Putamen (tissue), 1 donor: ENCODE measurements at regions not wholly inside any gene's neighbourhood (a gene's known extent, or its start where the extent isn't known, plus 50 kb on each side); places are given as distances from the start of the nearest gene placed in this dataset.
A peak's percentile ranks its signal among the peaks of the same experiment; 100 is the strongest.
"Not testable (repeated sequence)": the region's sequence is repeated elsewhere in the genome, so short reads cannot be mapped to it uniquely, and the experiment has no call there.

Experiments used
- DNase-seq: peaks from one replicate; pipeline ENCODE4 v3.0.0-alpha.2; 2016; ENCODE audit warnings: low spot score

GRCh38 chr14:86072116-86072894, 542.4 kb downstream of the FLRT2 start:
- no peak for DNase-seq

DNA sequence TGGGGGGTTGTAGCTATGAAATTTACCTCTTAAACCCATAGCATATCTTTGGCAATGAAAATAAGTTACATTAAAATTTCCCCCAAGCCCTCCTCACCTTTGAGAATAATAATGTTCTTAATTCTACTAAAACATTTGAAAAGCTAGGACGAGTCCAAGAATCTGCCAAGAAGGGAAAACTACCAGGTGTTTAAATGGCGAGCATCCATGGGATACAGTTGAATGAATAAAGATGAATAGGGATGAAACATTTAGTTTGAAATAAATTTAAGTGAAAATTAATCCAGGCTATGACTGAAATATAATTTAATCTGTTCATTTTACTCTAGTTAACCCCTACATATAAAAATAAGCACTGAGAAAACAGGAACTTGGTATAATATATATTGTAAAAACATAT, 536.7 kb downstream of the FLRT2 start:
- DNase-seq = no peak

DNA sequence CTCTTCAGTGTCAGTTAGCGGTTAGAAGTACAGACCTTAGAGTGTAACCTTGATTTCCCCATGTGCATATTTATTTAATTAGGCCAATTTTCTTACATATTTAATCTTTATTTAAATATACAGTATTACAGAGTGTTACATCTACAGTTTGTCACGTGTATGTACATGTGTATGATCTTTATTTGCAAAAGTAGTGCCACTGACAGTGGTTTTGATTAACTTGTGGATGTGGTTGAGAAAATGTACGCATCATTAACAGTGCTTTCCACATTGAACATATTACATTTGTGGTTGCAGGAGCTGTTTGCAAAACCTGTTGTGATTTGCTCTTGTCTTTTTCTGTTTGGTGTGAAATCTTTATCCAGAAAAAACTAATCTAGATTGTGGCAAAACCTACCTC, 535.5 kb downstream of the FLRT2 start:
- DNase-seq = no peak

- DNase-seq = not testable (repeated sequence)
Observed at GRCh38 chr14:86064595-86064994, 534.7 kb downstream of the FLRT2 start.

GRCh38 chr14:86057018-86057667, 527.2 kb downstream of the FLRT2 start:
- peak; percentile 18 for DNase-seq

- DNase-seq = no peak
Observed at GRCh38 chr14:86055512-86056075, 525.6 kb downstream of the FLRT2 start.

DNA sequence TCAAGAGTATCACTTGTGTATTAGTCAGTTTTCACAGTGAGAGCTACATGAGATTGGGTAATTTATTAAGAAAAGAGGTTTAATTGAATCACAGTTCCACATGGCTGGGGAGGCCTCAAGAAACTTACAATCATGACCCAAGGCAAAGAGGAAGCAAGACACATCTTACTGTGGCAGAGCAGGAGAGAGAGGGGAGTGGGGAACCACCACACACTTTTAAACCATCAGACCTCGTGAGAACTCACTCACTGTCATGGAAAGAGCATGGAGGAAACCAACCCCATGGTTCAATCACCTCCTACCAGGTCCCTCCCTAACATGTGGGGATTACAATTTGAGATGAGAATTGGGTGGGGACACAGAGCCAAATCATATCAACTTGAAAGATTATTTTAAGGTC, 522.9 kb downstream of the FLRT2 start:
- DNase-seq = no peak

GRCh38 chr14:86050757-86051156, 520.8 kb downstream of the FLRT2 start:
- DNase-seq = no peak

DNA sequence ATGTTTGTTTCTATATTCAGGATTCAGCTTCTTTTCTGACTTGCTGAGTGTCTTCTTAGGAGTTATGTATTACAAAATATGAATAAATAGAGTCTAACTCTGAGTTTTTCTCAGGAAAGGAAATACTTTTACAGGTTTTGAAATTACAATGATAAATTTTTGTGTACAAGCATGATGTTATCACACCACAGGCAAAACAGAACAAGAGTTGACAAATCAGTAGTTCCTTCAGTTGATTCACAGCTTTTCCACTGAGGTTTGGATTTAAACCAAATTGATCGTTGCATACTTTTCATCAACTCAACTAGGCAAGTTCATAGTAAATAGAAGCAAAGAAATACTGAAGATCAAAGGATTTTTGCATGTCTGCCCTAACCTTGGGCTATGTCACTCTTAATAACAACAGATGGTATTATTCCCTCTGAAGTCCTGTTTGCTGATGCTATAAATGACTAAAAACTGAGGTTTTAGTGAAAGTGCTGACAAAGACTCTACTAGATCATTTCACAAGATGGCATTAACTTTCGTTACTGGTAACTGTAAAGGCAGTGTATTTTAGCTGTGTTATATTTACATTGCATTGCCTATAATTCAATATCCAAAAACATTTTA, 520.2 kb downstream of the FLRT2 start:
- DNase-seq = no peak

GRCh38 chr14:86039176-86039575, 509.2 kb downstream of the FLRT2 start:
- DNase-seq = no peak

GRCh38 chr14:86038387-86039042, 508.6 kb downstream of the FLRT2 start:
- peak; percentile 15 for DNase-seq

DNA sequence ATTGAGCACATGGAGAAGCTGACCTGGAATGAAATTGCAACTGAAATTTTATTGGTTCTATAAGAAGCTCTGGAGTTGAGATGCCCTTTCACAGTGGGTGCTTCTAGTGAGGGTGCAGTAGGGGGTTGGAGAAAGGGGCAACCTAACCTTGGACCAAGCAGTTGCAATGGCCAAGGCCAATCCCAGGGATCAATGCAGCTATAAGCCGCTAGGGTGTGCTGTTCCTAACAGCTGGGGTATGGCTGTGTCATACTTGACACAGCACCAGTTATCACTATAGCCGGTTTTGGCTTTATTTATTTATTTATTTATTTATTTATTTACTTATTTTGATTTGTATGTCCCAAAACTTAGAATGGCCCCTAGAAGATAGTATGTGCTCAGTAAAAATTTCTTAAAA, 505.9 kb downstream of the FLRT2 start:
- no peak for DNase-seq

DNA sequence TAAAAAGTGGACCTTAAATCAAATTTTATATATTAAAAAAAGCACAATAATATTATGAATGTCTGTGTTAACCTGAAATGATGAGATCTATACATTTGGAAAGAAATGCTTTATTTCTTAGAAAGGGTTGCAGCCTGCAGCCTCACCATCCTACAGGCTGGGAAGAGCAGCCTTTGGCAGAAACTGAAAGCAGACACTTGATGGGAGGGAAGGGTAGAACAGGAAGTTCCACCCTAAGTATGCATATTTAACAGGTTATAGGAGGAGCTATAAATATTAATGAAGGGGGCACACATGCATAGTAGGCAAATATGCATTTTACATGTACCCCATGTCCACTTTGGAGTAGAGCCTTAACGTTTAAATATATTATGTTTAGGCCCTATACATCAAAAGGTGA, 498.0 kb downstream of the FLRT2 start:
- DNase-seq = no peak

GRCh38 chr14:86027144-86027543, 497.2 kb downstream of the FLRT2 start:
- DNase-seq = no peak

GRCh38 chr14:86022031-86022629, 492.2 kb downstream of the FLRT2 start:
- no peak for DNase-seq

DNA sequence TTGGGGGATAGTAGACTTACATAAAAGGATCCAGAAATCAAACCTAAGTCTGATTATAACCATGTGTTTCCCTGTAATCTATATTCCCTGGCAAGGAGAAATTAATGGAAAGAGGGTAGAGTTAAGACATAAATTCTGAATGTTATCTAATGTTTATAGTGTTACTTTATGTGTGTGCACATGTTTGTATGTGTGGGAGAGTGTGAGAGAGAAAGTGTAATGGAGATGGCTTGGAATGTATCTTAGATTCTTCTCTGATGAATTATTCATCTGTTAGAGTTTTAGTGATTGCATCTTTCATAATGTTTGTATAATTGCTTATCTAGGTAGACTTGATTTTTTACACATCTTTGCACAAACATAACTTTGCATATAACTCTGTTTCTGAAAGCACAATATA, 490.9 kb downstream of the FLRT2 start:
- DNase-seq = no peak

- DNase-seq = no peak
Observed at GRCh38 chr14:86015941-86016340, 486.0 kb downstream of the FLRT2 start.

DNA sequence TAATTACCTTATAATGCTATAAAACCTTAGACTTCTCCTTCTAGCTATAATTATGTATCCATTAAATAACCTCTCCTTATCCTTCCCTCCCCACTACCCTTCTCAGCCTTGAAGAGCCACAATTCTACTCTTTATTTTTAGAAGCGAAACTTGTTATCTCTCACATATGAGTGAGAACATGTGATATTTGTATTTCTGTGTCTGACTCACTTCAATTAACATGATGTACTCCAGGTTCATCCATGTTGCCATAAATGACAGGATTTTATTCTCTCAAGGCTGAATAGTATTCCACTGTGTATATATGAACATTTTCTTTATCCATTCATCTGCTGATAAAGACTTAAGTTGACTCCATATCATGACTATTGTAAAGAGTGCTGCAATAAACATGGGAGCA, 485.6 kb downstream of the FLRT2 start:
- DNase-seq = no peak

DNA sequence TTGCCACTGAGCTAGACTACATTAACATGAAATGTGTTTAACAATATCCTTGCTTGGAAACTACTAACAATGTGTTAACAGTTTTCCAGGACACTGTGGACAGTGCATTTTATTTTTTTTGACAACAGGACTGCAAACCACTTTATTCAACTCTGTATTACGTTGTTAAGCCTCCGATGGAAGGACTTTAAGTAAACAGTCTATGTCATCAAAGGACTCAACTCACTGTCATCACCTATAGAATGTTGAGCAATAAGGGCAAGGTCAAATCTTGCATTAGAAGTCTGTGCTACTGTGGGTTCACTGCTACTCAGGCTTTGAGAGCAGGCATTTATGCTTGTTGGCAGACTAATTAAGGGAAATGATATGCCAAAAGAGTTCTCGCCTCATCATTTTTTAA, 483.7 kb downstream of the FLRT2 start:
- no peak for DNase-seq

GRCh38 chr14:86012461-86012860, 482.5 kb downstream of the FLRT2 start:
- no peak for DNase-seq

GRCh38 chr14:86003998-86004397, 474.1 kb downstream of the FLRT2 start:
- DNase-seq = no peak

DNA sequence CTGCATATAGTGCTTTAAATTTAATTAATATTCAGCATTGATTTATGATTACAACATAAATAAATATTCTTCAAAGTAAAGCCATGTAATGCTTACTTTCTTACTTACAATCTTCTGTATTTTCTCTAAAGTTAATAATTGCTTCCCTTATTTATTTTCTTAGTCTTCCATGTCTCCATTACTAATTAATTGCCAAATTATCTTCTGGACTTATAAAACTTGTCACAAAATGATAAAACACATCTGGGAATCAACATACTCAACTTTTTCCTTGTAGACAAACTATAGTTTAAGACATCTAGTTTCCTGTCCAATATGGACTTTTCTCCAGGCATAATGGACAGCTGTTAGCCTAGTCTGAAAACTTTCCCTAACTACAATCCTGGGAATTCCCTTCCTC, 466.6 kb downstream of the FLRT2 start:
- DNase-seq = no peak
